Mesothelial cell of epicardium (in vitro differentiated cells): ENCODE measurements at regions not wholly inside any gene's neighbourhood (a gene's known extent, or its start where the extent isn't known, plus 50 kb on each side); places are given as distances from the start of the nearest gene placed in this dataset.

Experiments used
- DNase-seq, 2 experiments: peaks; one replicate each; pipeline ENCODE4 v3.0.0; 2021; ENCODE audit warnings: low spot score in 2 of 2; ENCODE audit not compliant: unreplicated experiment in 2 of 2
- H3K27ac Mint-ChIP-seq: 2 replicates; pipeline ENCODE4 v1.8.0; 2021; ENCODE audit warnings: mixed read lengths
- H3K27me3 Mint-ChIP-seq: 2 replicates; pipeline ENCODE4 v1.8.0; 2021; ENCODE audit warnings: low read depth, mixed read lengths
- H3K36me3 Mint-ChIP-seq: 2 replicates; pipeline ENCODE4 v1.8.0; 2021; ENCODE audit warnings: mixed read lengths
- H3K4me1 Mint-ChIP-seq: 2 replicates; pipeline ENCODE4 v1.8.0; 2021; ENCODE audit warnings: mixed read lengths
- H3K4me3 Mint-ChIP-seq: 2 replicates; pipeline ENCODE4 v1.8.0; 2021; ENCODE audit warnings: mild to moderate bottlenecking, moderate library complexity, mixed read lengths
- H3K9me3 Mint-ChIP-seq: 2 replicates; pipeline ENCODE4 v1.8.0; 2021; ENCODE audit warnings: mixed read lengths
- CTCF ChIP-seq: fragments of 200-600 bp; sonication (generic); IDR thresholded peaks from one replicate; pipeline ENCODE4 v1.5.0; 2021; ENCODE audit warnings: antibody characterized with exemption; ENCODE audit not compliant: unreplicated experiment

DNA sequence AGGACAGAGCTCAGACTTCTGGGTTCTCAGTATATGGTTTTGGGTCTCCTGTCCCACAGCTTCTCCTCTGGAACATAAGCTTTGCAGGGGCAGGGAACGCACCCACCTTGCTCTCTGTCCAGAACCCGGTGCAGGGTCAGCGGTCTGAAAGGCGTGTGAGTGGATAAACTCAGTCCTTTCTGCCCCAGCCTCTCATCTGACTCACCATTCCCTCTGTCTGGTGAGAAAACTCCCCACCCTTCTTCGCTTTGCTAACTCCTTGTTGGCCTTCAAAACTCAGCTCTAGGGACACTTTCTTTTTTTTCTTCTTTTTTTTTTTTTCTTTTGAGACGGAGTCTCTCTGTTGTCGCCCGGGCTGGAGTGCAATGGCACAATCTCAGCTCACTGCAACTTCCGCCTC is 68.9 kb upstream of the NUP50 start:
- DNase-seq: no peak
- Mint-ChIP-seq H3K9me3 (no peaks in the 10 kb centered on the region), H3K4me1 (no peaks in the 10 kb centered on the region), H3K4me3 (no peak overlapping the region), H3K27ac (no peak overlapping the region), H3K36me3 (no peaks in the 10 kb centered on the region), H3K27me3 (peaks cover 55% of the 10 kb centered on the region)
- no peak for TF ChIP-seq CTCF

DNA sequence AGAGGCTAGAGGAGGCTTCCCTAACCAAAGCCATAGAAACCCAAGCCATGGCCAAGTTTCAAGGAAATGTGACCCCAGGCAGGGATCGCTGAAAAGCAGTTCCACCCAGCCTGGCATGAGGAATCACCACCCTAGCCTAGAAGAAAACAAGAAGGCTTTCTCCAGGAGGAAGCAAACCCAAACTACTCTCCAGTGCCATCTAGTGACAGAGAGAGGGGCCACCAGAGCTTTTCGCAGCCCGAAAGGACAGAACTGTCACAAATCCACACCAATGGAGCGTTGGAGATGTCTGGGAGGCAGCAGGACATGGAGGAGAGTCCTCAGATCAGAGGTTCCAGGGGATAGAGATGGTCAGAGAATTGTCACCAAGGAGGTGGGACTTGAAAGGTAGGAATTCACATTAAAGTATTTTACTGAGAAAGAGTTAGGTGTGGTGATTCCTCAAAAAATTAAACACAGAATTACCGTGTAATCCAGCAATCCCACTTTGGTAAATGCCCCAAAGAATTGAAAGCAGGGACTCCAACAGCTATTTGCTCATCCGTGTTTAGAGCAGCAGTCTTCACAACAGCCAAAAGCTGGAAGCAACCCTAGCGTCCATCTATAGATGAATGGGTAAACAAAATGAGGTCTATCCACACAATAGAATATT is 67.3 kb upstream of the NUP50 start:
- no peaks in the 10 kb centered on the region for H3K36me3 Mint-ChIP-seq
- H3K4me1 Mint-ChIP-seq: no peaks in the 10 kb centered on the region
- H3K4me3 Mint-ChIP-seq: no peak overlapping the region
- no peaks in the 10 kb centered on the region for H3K9me3 Mint-ChIP-seq
- peaks cover 53% of the 10 kb centered on the region for H3K27me3 Mint-ChIP-seq
- H3K27ac Mint-ChIP-seq: no peak overlapping the region
- TF ChIP-seq CTCF: peak; percentile 43
- peak in 1 of 2 experiments; percentile 62 for DNase-seq

DNA sequence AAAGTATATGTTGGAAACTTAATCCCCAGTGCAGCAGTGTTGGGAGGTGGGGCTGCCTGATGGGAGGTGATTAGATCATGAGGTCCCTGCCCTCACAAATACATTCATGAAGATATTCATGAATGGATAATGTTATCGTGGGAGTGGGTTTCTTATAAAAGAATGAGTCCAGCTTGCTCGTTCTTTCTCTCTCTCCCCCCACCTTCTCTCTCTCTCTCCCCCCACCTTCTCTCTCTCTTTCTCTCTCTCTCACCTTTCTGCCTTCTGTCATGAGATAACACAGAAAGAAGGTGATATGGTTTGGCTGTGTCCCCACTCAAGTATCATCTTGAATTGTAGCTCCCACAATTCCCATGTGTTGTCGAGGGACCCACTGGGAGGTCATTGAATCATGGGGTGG is 66.7 kb upstream of the NUP50 start:
- H3K4me3 Mint-ChIP-seq: no peak overlapping the region
- peaks cover 55% of the 10 kb centered on the region for H3K27me3 Mint-ChIP-seq
- no peaks in the 10 kb centered on the region for H3K4me1 Mint-ChIP-seq
- no peak overlapping the region for H3K27ac Mint-ChIP-seq
- no peak for TF ChIP-seq CTCF
- no peaks in the 10 kb centered on the region for H3K36me3 Mint-ChIP-seq
- no peak for DNase-seq
- H3K9me3 Mint-ChIP-seq: no peaks in the 10 kb centered on the region

DNA sequence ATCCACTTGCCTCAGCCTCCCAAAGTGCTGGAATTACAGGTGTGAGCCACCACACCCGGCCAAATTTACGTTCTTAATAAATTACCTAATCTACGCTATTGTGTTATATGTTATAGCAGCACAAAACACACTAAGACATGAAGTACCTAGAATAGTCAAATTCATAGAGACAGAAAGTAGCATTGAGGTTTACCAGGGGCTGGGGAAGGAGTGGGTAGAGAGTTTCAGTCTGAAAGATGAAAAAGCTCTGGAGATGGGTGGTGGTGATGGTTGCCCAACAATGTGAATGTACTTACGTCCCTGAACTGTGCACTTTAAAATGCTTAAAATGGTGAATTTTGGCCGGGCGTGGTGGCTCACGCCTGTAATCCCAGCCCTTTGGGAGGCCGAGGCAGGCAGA is 65.7 kb upstream of the NUP50 start:
- Mint-ChIP-seq H3K36me3 (no peaks in the 10 kb centered on the region), H3K4me3 (no peak overlapping the region), H3K4me1 (no peaks in the 10 kb centered on the region), H3K27me3 (peaks cover 58% of the 10 kb centered on the region), H3K27ac (no peak overlapping the region), H3K9me3 (no peaks in the 10 kb centered on the region)
- TF ChIP-seq CTCF: no peak
- DNase-seq: no peak

DNA sequence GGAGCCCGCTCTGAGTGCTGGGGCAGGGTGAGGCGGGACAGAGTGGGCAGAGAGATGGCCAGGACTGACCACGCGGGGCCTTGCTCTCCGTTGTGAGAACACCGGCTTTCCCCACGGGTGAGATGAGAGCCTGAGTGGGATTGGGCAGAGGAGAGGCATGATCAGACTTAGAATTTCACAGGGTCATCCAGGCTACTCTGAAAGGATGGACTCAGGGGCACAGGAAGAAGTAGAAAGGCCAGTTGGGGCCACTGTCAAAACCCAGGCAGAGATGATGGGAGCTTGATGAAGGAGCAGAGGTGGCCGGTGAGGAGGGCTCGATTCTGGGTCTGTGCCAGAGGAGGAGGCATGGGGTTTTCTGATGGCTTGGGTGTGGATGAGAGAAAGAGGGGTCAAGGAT is 63.8 kb upstream of the NUP50 start:
- TF ChIP-seq CTCF: no peak
- Mint-ChIP-seq H3K9me3 (no peaks in the 10 kb centered on the region), H3K27me3 (peaks cover 48% of the 10 kb centered on the region), H3K36me3 (no peaks in the 10 kb centered on the region), H3K27ac (no peak overlapping the region), H3K4me3 (no peak overlapping the region), H3K4me1 (no peaks in the 10 kb centered on the region)
- DNase-seq: no peak
